ENCODE measurements at regions not wholly inside any gene's neighbourhood (a gene's known extent, or its start where the extent isn't known, plus 50 kb on each side); places are given as distances from the start of the nearest gene placed in this dataset.
"Not testable (repeated sequence)": the region's sequence is repeated elsewhere in the genome, so short reads cannot be mapped to it uniquely, and the experiment has no call there.

DNA sequence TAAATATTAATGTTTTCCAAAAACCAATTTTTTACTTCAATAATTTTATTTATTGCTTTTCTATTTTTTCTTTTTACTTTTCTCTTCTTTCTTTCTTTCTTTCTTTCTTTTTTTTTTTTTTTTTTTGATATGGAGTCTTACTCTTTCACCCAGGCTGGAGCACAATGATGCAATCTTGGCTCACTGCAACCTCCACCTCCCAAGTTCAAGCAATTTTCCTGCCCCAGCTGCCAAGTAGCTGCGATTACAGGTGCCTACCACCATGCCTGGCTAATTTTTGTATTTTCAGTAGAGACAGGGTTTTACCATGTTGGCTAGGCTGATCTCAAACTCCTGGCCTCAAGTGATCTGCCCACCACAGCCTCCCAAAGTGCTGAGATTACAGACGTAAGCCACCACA, 63.9 kb downstream of the MSTN start:
- not testable (repeated sequence) for H3K4ac ChIP-seq (replicated peaks; ENCODE audit: insufficient read length, low read depth, low read length); H3K4me3 ChIP-seq (ENCODE audit: extremely low read depth in 1 of 4, insufficient read depth in 2 of 4, low read depth in 3 of 4, low read length in 4 of 4)

More for the DNA sequence above, 63.9 kb downstream of the MSTN start:
- H3K9me3 ChIP-seq (ENCODE audit: insufficient read depth in 2 of 2, low read depth in 1 of 2, low read length in 1 of 2); H2BK15ac ChIP-seq (ENCODE audit: low read length); H2BK5ac ChIP-seq (ENCODE audit: low read depth, low read length); POLR2A ChIA-PET (ENCODE audit: partially characterized antibody); H4K5ac ChIP-seq (ENCODE audit: insufficient read length, low read depth, low read length); H3K14ac ChIP-seq (ENCODE audit: insufficient read length); H3K9ac ChIP-seq (replicated peaks in 1 of 4; ENCODE audit: extremely low read depth in 1 of 4, low read depth in 3 of 4, low read length in 3 of 4); H3K4me1 ChIP-seq (replicated peaks in 1 of 4; ENCODE audit: control insufficient read depth in 3 of 4, insufficient read depth in 4 of 4, low read length in 3 of 4); H4K91ac ChIP-seq (replicated peaks; ENCODE audit: insufficient read length, low read length); H3K36me3 ChIP-seq (ENCODE audit: control insufficient read depth in 2 of 4, insufficient read depth in 4 of 4, low read length in 3 of 4); DNase-seq (ENCODE audit: low read depth in 1 of 2, low spot score in 2 of 2); H3K18ac ChIP-seq (ENCODE audit: extremely low read depth, low read length); H3K56ac ChIP-seq (replicated peaks; ENCODE audit: insufficient read length, low read depth, low read length); H3K23ac ChIP-seq (ENCODE audit: insufficient read length); H2AK5ac ChIP-seq (ENCODE audit: low read depth, low read length); H3K27ac ChIP-seq (ENCODE audit: low read depth, low read length); H3K23me2 ChIP-seq (ENCODE audit: low read depth, low read length); H2BK12ac ChIP-seq (ENCODE audit: low read depth, low read length); H3K4me2 ChIP-seq (ENCODE audit: insufficient read depth in 1 of 2, low read depth in 2 of 2, low read length in 2 of 2); H4K20me1 ChIP-seq (replicated peaks in 1 of 2; ENCODE audit: control insufficient read depth in 1 of 2, insufficient read depth in 2 of 2, low read length in 2 of 2); H4K8ac ChIP-seq (ENCODE audit: extremely low read depth, insufficient read depth, low read length); H2BK20ac ChIP-seq (ENCODE audit: low read length); FAIRE-seq; H3K27me3 ChIP-seq (replicated peaks in 1 of 4; ENCODE audit: control insufficient read depth in 3 of 4, extremely low read depth in 1 of 4, insufficient read depth in 3 of 4, low read length in 3 of 4); H3K79me1 ChIP-seq (ENCODE audit: low read depth, low read length); H3K79me2 ChIP-seq (ENCODE audit: control insufficient read depth in 1 of 2, insufficient read depth in 2 of 2, low read length in 2 of 2); H2AFZ ChIP-seq (ENCODE audit: low read length); H2BK120ac ChIP-seq (replicated peaks; ENCODE audit: low read depth, low read length): not testable (repeated sequence)
- WGBS, 2 experiments (ENCODE audit: extremely low coverage in 1 of 2, insufficient coverage in 1 of 2, insufficient read length in 1 of 2, insufficient replicate concordance in 2 of 2, low coverage in 1 of 2, low lambda C conversion rate in 2 of 2, missing lambda C conversion rate in 1 of 2) = 96% methylated on average over 2 of the region's 2 CpGs; no CpG with 5 or more reads in 1 of the 2 experiments
- CTCF ChIA-PET (ENCODE audit: partially characterized antibody) = interaction anchor here (1.9 kb wide), 1 partner anchor 82 kb away, joined by 4 read pairs; no protein-coding TSS in a partner anchor
